Peyer's patch (tissue), 4 donors: ENCODE measurements at regions not wholly inside any gene's neighbourhood (a gene's known extent, or its start where the extent isn't known, plus 50 kb on each side); places are given as distances from the start of the nearest gene placed in this dataset.

Source experiments
- POLR2A ChIP-seq, 2 donors: fragments of 450-650 bp; IDR thresholded peaks; one replicate each; pipeline ENCODE4 v1.5.1; 2017; ENCODE audit warnings: antibody characterized with exemption in 2 of 2, mild to moderate bottlenecking in 2 of 2, moderate library complexity in 2 of 2
- TF ChIP-seq, protein P1 (sequence below), 6 experiments: fragments of 450-650 bp in 4 of 6; fragments of 200-600 bp in 2 of 6; sonication (generic) in 1 of 6; IDR thresholded peaks; one replicate each; pipeline ENCODE4 v1.5.1; 2017 to 2019; ENCODE audit warnings: antibody characterized with exemption in 6 of 6, mild to moderate bottlenecking in 3 of 6, moderate library complexity in 1 of 6

DNA sequence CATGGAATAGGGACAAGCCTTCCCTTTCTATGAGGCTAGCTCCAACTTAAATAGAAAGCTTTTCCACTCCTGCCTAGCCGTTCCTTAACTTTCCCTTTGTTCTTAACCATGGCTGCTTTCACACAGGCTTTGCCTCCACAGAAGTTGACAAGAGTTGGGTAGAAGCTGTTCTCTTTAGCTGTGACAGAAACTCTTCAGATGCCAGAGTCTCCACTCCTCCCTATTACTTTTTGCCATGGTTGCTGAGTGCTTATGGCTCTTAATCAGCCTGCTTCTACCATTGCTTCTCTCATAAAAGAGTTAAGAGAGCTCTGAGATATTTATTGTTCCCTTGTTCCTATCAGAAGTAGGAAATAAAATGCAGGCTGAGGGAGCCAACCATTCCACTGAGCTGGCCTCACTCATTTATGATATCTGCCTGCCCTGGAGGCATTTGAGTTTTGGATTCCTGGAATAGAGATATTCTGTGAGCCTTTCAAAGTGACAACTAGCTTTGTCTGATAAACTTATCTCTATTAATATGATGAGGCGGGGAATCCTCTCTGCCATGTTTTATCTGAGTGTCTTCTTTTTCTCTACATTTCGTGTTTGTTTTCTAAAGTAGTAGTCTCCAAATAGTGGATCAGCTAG is 162.6 kb downstream of the DMAC1 start:
- TF ChIP-seq, protein P1, sequence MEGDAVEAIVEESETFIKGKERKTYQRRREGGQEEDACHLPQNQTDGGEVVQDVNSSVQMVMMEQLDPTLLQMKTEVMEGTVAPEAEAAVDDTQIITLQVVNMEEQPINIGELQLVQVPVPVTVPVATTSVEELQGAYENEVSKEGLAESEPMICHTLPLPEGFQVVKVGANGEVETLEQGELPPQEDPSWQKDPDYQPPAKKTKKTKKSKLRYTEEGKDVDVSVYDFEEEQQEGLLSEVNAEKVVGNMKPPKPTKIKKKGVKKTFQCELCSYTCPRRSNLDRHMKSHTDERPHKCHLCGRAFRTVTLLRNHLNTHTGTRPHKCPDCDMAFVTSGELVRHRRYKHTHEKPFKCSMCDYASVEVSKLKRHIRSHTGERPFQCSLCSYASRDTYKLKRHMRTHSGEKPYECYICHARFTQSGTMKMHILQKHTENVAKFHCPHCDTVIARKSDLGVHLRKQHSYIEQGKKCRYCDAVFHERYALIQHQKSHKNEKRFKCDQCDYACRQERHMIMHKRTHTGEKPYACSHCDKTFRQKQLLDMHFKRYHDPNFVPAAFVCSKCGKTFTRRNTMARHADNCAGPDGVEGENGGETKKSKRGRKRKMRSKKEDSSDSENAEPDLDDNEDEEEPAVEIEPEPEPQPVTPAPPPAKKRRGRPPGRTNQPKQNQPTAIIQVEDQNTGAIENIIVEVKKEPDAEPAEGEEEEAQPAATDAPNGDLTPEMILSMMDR (IDR thresholded peaks at IDR 0.05) = no peak
- no peak for TF ChIP-seq POLR2A (IDR thresholded peaks at IDR 0.05)
